GM10266 (cell line): ENCODE measurements at regions not wholly inside any gene's neighbourhood (a gene's known extent, or its start where the extent isn't known, plus 50 kb on each side); places are given as distances from the start of the nearest gene placed in this dataset.
"Not testable (repeated sequence)": the region's sequence is repeated elsewhere in the genome, so short reads cannot be mapped to it uniquely, and the experiment has no call there.

Experiments used
- DNase-seq: peaks from one replicate; pipeline ENCODE4 v3.0.0; 2012; ENCODE audit errors: extremely low spot score
- TF ChIP-seq, protein P1 (sequence below): IDR thresholded peaks from 2 replicates; pipeline ENCODE4 v1.5.1; 2012; ENCODE audit warnings: mild to moderate bottlenecking, low read depth; ENCODE audit not compliant: control insufficient read depth, insufficient read depth; ENCODE audit errors: missing control alignments

DNA sequence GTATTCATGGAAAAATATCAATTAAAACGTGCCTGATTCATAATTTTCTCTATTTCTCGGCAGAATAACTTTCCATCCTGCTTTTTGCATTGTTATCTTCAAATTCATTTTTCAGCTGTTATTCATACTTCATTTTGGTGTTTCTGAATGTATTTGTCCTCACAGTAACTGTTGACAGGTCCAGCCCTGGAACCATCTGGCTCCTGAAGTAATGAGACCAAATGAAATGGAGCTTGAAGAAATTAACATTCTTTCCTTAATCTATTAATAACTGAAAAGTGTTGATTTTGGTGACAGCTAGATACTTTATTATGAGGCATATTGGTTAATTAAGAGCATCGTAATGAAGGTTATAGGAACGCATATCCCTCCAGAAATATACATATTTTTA is 257.0 kb upstream of the MINDY3 start:
- DNase-seq: no peak
- TF ChIP-seq, protein P1, sequence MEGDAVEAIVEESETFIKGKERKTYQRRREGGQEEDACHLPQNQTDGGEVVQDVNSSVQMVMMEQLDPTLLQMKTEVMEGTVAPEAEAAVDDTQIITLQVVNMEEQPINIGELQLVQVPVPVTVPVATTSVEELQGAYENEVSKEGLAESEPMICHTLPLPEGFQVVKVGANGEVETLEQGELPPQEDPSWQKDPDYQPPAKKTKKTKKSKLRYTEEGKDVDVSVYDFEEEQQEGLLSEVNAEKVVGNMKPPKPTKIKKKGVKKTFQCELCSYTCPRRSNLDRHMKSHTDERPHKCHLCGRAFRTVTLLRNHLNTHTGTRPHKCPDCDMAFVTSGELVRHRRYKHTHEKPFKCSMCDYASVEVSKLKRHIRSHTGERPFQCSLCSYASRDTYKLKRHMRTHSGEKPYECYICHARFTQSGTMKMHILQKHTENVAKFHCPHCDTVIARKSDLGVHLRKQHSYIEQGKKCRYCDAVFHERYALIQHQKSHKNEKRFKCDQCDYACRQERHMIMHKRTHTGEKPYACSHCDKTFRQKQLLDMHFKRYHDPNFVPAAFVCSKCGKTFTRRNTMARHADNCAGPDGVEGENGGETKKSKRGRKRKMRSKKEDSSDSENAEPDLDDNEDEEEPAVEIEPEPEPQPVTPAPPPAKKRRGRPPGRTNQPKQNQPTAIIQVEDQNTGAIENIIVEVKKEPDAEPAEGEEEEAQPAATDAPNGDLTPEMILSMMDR: no peak

DNA sequence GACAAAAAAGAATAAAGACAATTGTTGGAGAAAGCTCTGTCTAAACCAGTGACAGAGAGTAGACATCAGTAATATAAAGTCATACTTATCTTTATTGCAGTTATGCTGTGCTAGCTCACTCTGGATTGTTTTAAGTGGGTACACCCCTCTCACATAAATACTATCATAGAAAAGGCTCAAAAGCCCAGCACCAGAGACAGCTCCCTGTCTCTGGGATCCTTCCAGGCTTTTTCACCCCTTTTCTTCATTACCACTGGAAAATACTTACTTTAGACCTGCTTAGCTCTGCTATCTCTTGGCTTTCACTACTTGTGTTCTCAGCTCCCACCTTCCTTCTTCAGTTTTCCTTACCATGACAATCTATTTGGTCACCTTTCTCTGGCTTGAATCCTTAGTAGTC is 259.1 kb upstream of the MINDY3 start:
- DNase-seq: no peak
- TF ChIP-seq, protein P1: no peak

DNA sequence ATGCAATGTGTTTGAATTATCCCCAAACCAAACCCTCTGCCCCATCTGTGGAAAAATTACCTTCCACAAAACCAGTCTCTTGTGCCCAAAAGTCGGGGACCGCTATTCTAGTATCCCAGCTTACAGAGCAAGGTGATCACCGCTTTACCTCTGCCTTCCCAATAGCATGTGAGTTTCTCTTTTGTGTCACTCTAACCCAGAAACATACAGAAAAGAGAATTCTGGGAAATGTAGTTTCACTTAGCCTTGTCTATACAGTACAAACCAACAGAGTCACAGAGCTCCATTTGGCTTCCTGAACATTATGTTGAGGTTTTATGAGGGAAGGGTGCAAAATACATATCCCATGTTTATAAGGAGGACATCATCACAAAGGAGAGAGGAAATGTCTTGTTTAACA is 260.3 kb upstream of the MINDY3 start:
- DNase-seq: no peak
- TF ChIP-seq, protein P1: no peak

DNA sequence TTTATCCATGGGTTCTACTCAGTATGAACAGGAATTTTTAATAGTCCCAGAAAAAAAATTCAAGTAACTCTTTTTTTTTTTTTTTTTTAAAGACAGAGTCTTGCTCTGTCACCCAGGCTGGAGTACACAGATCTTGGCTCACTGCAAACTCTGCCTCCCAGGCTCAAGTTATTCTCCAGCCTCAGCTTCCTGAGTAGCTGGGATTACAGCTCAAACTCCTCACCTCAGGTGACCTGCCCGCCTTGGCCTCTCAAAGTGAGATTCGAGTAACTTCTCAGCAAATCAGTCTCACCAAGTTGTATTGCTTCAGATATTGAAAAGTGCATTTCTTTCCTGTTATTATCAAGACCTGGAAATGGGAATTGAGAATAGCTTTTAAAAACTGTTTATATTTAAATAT is 281.2 kb upstream of the MINDY3 start:
- TF ChIP-seq, protein P1: no peak
- DNase-seq: no peak

DNA sequence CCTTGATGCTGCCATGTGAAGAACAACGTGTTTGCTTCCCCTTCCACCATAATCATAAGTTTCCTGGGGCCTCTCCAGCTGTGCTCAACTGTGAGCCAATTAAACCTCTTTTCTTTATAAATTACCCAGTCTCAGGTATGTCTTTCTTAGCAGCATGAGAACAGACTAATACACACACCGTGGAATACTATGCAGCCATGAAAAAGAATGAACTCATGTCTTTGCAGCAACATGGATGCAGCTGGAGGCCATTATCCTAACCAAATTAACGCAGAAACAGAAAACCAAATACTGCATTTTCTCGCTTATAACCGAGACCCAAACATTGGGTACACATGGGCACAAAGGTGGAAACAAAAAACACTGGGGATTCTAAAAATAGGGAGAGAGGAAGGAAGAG is 286.7 kb upstream of the MINDY3 start:
- TF ChIP-seq, protein P1: no peak
- DNase-seq: no peak

DNA sequence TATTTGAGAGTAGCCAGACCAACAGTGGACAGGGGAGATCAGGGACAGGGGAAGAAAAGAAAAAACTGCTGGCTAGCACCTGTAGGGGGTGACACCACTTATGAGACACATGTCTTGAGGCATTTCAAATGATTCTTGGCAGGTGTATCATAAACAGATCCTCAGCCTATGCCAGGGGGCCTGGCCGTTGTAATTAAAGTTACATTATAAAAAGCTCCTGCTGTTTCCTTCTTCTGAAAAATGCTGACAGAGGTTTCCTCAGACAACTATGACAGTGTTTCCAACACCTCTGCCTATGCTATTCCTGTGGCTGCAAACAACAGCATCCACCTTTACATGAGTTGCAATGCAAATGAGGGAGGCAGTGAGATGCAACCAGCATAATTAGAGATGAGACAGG is 281.0 kb upstream of the PTER start:
- DNase-seq: no peak
- TF ChIP-seq, protein P1: no peak

DNA sequence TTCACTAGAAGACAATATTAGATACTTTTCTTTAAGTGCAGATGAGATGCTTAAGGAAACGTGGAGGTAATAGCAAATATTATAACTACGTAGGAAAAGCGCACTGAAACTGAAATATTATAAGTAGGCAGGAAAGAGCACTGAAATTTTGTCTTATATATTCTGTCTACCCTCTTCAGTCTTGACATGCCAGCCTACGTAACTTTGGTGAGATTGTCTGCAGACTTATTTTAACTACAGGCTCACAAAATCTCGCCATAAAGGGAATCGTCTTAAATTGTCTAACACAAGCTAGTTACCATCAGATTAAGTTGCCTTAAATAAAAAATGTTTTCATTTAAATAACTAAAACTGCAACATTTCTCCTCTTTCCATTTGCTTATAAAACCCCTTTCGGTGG is 280.1 kb upstream of the PTER start:
- no peak for DNase-seq
- TF ChIP-seq, protein P1: no peak

DNA sequence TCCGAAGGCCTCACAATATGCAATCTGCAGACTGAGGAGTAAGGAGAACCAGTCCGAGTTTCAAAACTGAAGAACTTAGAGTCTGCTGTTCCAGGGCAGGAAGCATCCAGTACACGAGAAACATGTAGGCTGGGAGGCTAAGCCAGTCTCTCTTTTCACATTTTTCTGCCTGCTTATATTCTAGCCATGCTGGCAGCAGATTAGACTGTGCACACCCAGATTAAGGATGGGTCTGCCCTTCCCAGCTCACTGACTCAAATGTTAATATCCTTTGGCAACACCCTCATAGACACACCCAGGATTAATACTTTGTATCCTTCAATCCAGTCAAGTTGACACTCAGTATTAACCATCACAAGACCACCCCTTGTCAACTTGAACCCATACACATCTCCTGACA is 271.7 kb upstream of the PTER start:
- not testable (repeated sequence) for DNase-seq
